SW 1271 (cell line): ENCODE measurements at regions not wholly inside any gene's neighbourhood (a gene's known extent, or its start where the extent isn't known, plus 50 kb on each side); places are given as distances from the start of the nearest gene placed in this dataset.

Source experiments
- DNase-seq, 2 experiments: peaks; one replicate each; lab custom pipeline; 2025; lab: John Stamatoyannopoulos, UW

GRCh38 chr12:114976959-114977358 is 293.0 kb upstream of the TBX3 start:
- DNase-seq, result no peak

- no peak for DNase-seq
These were observed 292.4 kb upstream of the TBX3 start for GRCh38 chr12:114976372-114976771.

- DNase-seq, result no peak
These were observed 291.8 kb upstream of the TBX3 start for GRCh38 chr12:114975640-114976310.

GRCh38 chr12:114974826-114975639 is 291.1 kb upstream of the TBX3 start:
- no peak for DNase-seq

GRCh38 chr12:114974333-114974732 is 290.4 kb upstream of the TBX3 start:
- DNase-seq, result no peak

GRCh38 chr12:114968727-114969126 is 284.8 kb upstream of the TBX3 start:
- no peak for DNase-seq

- no peak for DNase-seq
These were observed 283.2 kb upstream of the TBX3 start for GRCh38 chr12:114967151-114967550.

GRCh38 chr12:114964841-114965240 is 280.9 kb upstream of the TBX3 start:
- no peak for DNase-seq

GRCh38 chr12:114963846-114964245 is 279.9 kb upstream of the TBX3 start:
- no peak for DNase-seq

- DNase-seq, result no peak
These were observed 277.5 kb upstream of the TBX3 start for GRCh38 chr12:114961491-114961890.

GRCh38 chr12:114958538-114958937 is 274.6 kb upstream of the TBX3 start:
- no peak for DNase-seq

- no peak for DNase-seq
These were observed 273.2 kb upstream of the TBX3 start for GRCh38 chr12:114957225-114957624.

GRCh38 chr12:114955414-114956014 is 271.5 kb upstream of the TBX3 start:
- DNase-seq, result no peak

GRCh38 chr12:114954511-114955055 is 270.6 kb upstream of the TBX3 start:
- DNase-seq, result no peak

- DNase-seq, result no peak
These were observed 268.7 kb upstream of the TBX3 start for GRCh38 chr12:114952573-114953271.

- DNase-seq, result no peak
These were observed 265.3 kb upstream of the TBX3 start for GRCh38 chr12:114949058-114949820.

- DNase-seq, result no peak
These were observed 261.4 kb upstream of the TBX3 start for GRCh38 chr12:114945351-114945750.

GRCh38 chr12:114944736-114945135 is 260.8 kb upstream of the TBX3 start:
- DNase-seq, result no peak

GRCh38 chr12:114943601-114944000 is 259.6 kb upstream of the TBX3 start:
- DNase-seq, result no peak

GRCh38 chr12:114938487-114939210 is 254.7 kb upstream of the TBX3 start:
- DNase-seq, result no peak
